ENCODE measurements at regions not wholly inside any gene's neighbourhood (a gene's known extent, or its start where the extent isn't known, plus 50 kb on each side); places are given as distances from the start of the nearest gene placed in this dataset.

DNA sequence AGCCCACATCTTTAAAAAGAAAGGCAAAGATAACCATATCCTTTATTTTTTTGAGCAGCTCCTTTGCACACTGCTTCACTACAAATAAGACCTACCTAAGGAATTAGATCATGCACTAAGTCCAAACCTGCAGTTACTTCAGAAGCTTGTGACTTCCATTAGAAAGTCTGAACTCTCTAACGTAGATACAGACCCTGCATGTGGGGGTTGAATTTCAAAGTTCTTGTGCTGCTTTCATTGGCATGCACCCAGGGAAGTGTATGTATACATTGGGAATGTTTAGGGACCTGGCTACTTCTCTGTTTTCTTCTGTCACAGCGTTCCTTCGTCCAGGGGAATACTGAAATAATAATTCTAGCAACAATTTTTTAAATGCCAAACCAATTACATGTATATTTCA, 185.2 kb upstream of the IL12A start:
- CTCF ChIA-PET: interaction anchor here (1.3 to 3.1 kb wide), 4 partner anchors 19 to 481 kb away, joined by 4 to 17 read pairs (median 8); no protein-coding TSS in a partner anchor

GRCh38 chr3:159804726-159805410, 183.8 kb upstream of the IL12A start:
- no peak overlapping the region for H3K9ac ChIP-seq (ENCODE audit: low read length)
- H3K4me2 ChIP-seq (ENCODE audit: low read length): no peak overlapping the region
- H2AFZ ChIP-seq (ENCODE audit: low read depth, low read length, poor library complexity, severe bottlenecking): no peak overlapping the region
- peak; percentile 60 for DNase-seq (ENCODE audit: low read depth, low spot score)
- no peaks in the 10 kb centered on the region for H3K27me3 ChIP-seq (ENCODE audit: insufficient read depth, low read length)
- ATAC-seq: peak; percentile 99
- H3K36me3 ChIP-seq (ENCODE audit: control insufficient read depth in 1 of 2, insufficient read depth in 2 of 2, low read length in 2 of 2): no peaks in the 10 kb centered on the region
- no peaks in the 10 kb centered on the region for H3K9me2 ChIP-seq (ENCODE audit: insufficient read depth)
- intact Hi-C loops (cut with micrococcal nuclease): loop anchor here (1.0 to 5.0 kb wide), 4 partner anchors 189 to 958 kb away; no protein-coding TSS in a partner anchor
- ChIA-PET POLR2A (no interaction called here), CTCF (interaction anchor here (0.6 to 3.1 kb wide), 15 partner anchors 8 to 542 kb away, joined by 3 to 21 read pairs (median 5); no protein-coding TSS in a partner anchor), RAD21 (ENCODE audit: low non-redundant PET in 1 of 2, low total read pairs in 2 of 2, uncharacterized antibody in 2 of 2, unreplicated experiment in 2 of 2) (interaction anchor here (1.0 to 1.1 kb wide), 2 partner anchors 23 kb away, joined by 4 to 6 read pairs; no protein-coding TSS in a partner anchor)
- H4K20me1 ChIP-seq (ENCODE audit: insufficient read depth): no peaks in the 10 kb centered on the region; the same call in 1 of the 2 replicates
- TF ChIP-seq, protein P1, sequence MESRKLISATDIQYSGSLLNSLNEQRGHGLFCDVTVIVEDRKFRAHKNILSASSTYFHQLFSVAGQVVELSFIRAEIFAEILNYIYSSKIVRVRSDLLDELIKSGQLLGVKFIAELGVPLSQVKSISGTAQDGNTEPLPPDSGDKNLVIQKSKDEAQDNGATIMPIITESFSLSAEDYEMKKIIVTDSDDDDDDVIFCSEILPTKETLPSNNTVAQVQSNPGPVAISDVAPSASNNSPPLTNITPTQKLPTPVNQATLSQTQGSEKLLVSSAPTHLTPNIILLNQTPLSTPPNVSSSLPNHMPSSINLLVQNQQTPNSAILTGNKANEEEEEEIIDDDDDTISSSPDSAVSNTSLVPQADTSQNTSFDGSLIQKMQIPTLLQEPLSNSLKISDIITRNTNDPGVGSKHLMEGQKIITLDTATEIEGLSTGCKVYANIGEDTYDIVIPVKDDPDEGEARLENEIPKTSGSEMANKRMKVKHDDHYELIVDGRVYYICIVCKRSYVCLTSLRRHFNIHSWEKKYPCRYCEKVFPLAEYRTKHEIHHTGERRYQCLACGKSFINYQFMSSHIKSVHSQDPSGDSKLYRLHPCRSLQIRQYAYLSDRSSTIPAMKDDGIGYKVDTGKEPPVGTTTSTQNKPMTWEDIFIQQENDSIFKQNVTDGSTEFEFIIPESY (IDR thresholded peaks at IDR 0.05; ENCODE audit: extremely low read depth, insufficient replicate concordance, low read length): no peak
- TF ChIP-seq JUND (IDR thresholded peaks at IDR 0.05): no peak
- no peak for TF ChIP-seq SIN3A (IDR thresholded peaks at IDR 0.05; ENCODE audit: low read depth)
- TF ChIP-seq EGR1 (IDR thresholded peaks at IDR 0.05; ENCODE audit: low read depth): no peak
- TF ChIP-seq, protein P2, sequence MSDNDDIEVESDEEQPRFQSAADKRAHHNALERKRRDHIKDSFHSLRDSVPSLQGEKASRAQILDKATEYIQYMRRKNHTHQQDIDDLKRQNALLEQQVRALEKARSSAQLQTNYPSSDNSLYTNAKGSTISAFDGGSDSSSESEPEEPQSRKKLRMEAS (IDR thresholded peaks at IDR 0.05): no peak
- TF ChIP-seq, protein P3, sequence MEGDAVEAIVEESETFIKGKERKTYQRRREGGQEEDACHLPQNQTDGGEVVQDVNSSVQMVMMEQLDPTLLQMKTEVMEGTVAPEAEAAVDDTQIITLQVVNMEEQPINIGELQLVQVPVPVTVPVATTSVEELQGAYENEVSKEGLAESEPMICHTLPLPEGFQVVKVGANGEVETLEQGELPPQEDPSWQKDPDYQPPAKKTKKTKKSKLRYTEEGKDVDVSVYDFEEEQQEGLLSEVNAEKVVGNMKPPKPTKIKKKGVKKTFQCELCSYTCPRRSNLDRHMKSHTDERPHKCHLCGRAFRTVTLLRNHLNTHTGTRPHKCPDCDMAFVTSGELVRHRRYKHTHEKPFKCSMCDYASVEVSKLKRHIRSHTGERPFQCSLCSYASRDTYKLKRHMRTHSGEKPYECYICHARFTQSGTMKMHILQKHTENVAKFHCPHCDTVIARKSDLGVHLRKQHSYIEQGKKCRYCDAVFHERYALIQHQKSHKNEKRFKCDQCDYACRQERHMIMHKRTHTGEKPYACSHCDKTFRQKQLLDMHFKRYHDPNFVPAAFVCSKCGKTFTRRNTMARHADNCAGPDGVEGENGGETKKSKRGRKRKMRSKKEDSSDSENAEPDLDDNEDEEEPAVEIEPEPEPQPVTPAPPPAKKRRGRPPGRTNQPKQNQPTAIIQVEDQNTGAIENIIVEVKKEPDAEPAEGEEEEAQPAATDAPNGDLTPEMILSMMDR (IDR thresholded peaks at IDR 0.05 in 2 of 3, conservative IDR thresholded peaks at IDR 0.05 in 1 of 3; ENCODE audit: borderline replicate concordance in 1 of 3, insufficient read depth in 1 of 3, low read depth in 2 of 3, low read length in 2 of 3): peak; percentile 89 to 94 (median 92)
- TF ChIP-seq RAD21 (IDR thresholded peaks at IDR 0.05; ENCODE audit: low read depth): peak; percentile 98
- H3K79me2 ChIP-seq (ENCODE audit: insufficient read depth, low read length): peaks cover 7% of the 10 kb centered on the region; the same call in 1 of the 2 replicates
- no peak overlapping the region for H3K4me3 ChIP-seq (replicated peaks in 1 of 2; ENCODE audit: low read depth in 1 of 2, low read length in 2 of 2)
- no TSS peak for BruUV-seq (replicated peaks)
- no peaks in the 10 kb centered on the region for H3K9me3 ChIP-seq (ENCODE audit: control insufficient read depth in 1 of 2, insufficient read depth in 1 of 2, low read depth in 1 of 2, low read length in 2 of 2)
- H3K27ac ChIP-seq (ENCODE audit: low read depth, low read length): no peak overlapping the region
- 0 out of 4 replicates have a peak, but pooled peaks cover 0 to 4% of the 10 kb centered on the region in 2 experiments for H3K4me1 ChIP-seq (ENCODE audit: control insufficient read depth in 1 of 2, insufficient read depth in 2 of 2, low read length in 2 of 2)

More for the DNA sequence above, 185.2 kb upstream of the IL12A start:
- H3K79me2 ChIP-seq (ENCODE audit: insufficient read depth, low read length): peaks cover 10% of the 10 kb centered on the region; the same call in 1 of the 2 replicates
- H3K9me2 ChIP-seq (ENCODE audit: insufficient read depth): no peaks in the 10 kb centered on the region
- H3K4me3 ChIP-seq (replicated peaks in 1 of 2; ENCODE audit: low read depth in 1 of 2, low read length in 2 of 2): no peak overlapping the region
- no peaks in the 10 kb centered on the region for H3K36me3 ChIP-seq (ENCODE audit: control insufficient read depth in 1 of 2, insufficient read depth in 2 of 2, low read length in 2 of 2)
- DNase-seq (ENCODE audit: low read depth, low spot score) (no peak), ATAC-seq (no peak)
- no peak overlapping the region for H3K9ac ChIP-seq (ENCODE audit: low read length)
- no TSS peak for BruUV-seq (replicated peaks)
- no peaks in the 10 kb centered on the region for H3K27me3 ChIP-seq (ENCODE audit: insufficient read depth, low read length)
- RAD21 ChIA-PET (ENCODE audit: low non-redundant PET in 1 of 2, low total read pairs in 2 of 2, uncharacterized antibody in 2 of 2, unreplicated experiment in 2 of 2): no interaction called here
- H3K4me2 ChIP-seq (ENCODE audit: low read length): no peak overlapping the region
- H3K27ac ChIP-seq (ENCODE audit: low read depth, low read length): no peak overlapping the region
- no peak for TF ChIP-seq EZH2 (IDR thresholded peaks at IDR 0.05)
- TF ChIP-seq CBX3 (IDR thresholded peaks at IDR 0.05; ENCODE audit: low read depth): no peak
- TF ChIP-seq, protein P4, sequence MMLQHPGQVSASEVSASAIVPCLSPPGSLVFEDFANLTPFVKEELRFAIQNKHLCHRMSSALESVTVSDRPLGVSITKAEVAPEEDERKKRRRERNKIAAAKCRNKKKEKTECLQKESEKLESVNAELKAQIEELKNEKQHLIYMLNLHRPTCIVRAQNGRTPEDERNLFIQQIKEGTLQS (IDR thresholded peaks at IDR 0.05): no peak
- TF ChIP-seq ZFX (IDR thresholded peaks at IDR 0.05): no peak
- POLR2A ChIA-PET: interaction anchor here (1.3 kb wide), 1 partner anchor 8 kb away, joined by 3 read pairs; no protein-coding TSS in a partner anchor
- H3K9me3 ChIP-seq (ENCODE audit: control insufficient read depth in 1 of 2, insufficient read depth in 1 of 2, low read depth in 1 of 2, low read length in 2 of 2): no peaks in the 10 kb centered on the region
- no peaks in the 10 kb centered on the region; the same call in 1 of the 2 replicates for H4K20me1 ChIP-seq (ENCODE audit: insufficient read depth)
- no peak overlapping the region for H2AFZ ChIP-seq (ENCODE audit: low read depth, low read length, poor library complexity, severe bottlenecking)
- peaks cover 4 to 5% of the 10 kb centered on the region in 2 experiments; a peak in 1 of 4 replicates for H3K4me1 ChIP-seq (ENCODE audit: control insufficient read depth in 1 of 2, insufficient read depth in 2 of 2, low read length in 2 of 2)
- intact Hi-C loops (cut with micrococcal nuclease): no loop called here

Measured in HCT116 (cell line).